Common myeloid progenitor, CD34-positive (primary cell): ENCODE measurements at regions not wholly inside any gene's neighbourhood (a gene's known extent, or its start where the extent isn't known, plus 50 kb on each side); places are given as distances from the start of the nearest gene placed in this dataset.
"Not testable (repeated sequence)": the region's sequence is repeated elsewhere in the genome, so short reads cannot be mapped to it uniquely, and the experiment has no call there.

ENCODE experiments used
- CTCF ChIA-PET: fragments of 350-600 bp; sonication (Branson Sonifier 250); formaldehyde crosslinking; loops from one replicate; lab custom pipeline; 2021; ENCODE audit warnings: antibody characterized with exemption; lab: Charles Lee
- POLR2A ChIA-PET: fragments of 350-600 bp; sonication (Branson Sonifier 250); formaldehyde crosslinking; loops from one replicate; lab custom pipeline; 2021; ENCODE audit warnings: antibody characterized with exemption; lab: Charles Lee
- DNase-seq, 3 donors: peaks; one replicate each; pipeline versions ENCODE4 v3.0.0 to v3.0.0-alpha.2; 2013
- H3K27ac ChIP-seq, 2 experiments: 1 replicate in 1 of 2; 2 replicates in 1 of 2; pipeline ENCODE4 v1.7.0; 2013; ENCODE audit warnings: inconsistent platforms in 2 of 2, low read length in 2 of 2, mild to moderate bottlenecking in 2 of 2, low read depth in 1 of 2, moderate library complexity in 1 of 2; ENCODE audit not compliant: severe bottlenecking in 2 of 2, insufficient read depth in 1 of 2, poor library complexity in 1 of 2
- H3K27me3 ChIP-seq, 5 experiments: replicated peaks in 2 of 5; 1 replicate in 3 of 5; 2 replicates in 2 of 5; pipeline versions ENCODE4 v1.6.1 to v1.7.0; 2013; ENCODE audit warnings: low read length in 4 of 5, mild to moderate bottlenecking in 2 of 5, moderate library complexity in 2 of 5, inconsistent platforms in 1 of 5; ENCODE audit not compliant: insufficient read depth in 5 of 5, control insufficient read depth in 4 of 5
- H3K36me3 ChIP-seq, 4 experiments: 1 replicate in 2 of 4; 2 replicates in 2 of 4; pipeline versions ENCODE4 v1.6.1 to v1.7.0; 2013; ENCODE audit warnings: low read length in 3 of 4, control low read depth in 1 of 4, mild to moderate bottlenecking in 1 of 4; ENCODE audit not compliant: control insufficient read depth in 4 of 4, insufficient read depth in 4 of 4
- H3K4me1 ChIP-seq, 4 experiments: 1 replicate in 3 of 4; 2 replicates in 1 of 4; pipeline versions ENCODE4 v1.6.1 to v1.7.1; 2013; ENCODE audit warnings: low read length in 3 of 4, mild to moderate bottlenecking in 3 of 4, control low read depth in 1 of 4, inconsistent platforms in 1 of 4, moderate library complexity in 1 of 4; ENCODE audit not compliant: control insufficient read depth in 4 of 4, insufficient read depth in 4 of 4; ENCODE audit errors: control extremely low read depth in 1 of 4
- H3K4me3 ChIP-seq, 7 experiments: 1 replicate in 4 of 7; 2 replicates in 3 of 7; pipeline versions ENCODE4 v1.5.1 to v1.7.0; 2013; ENCODE audit warnings: mild to moderate bottlenecking in 7 of 7, low read length in 6 of 7, moderate library complexity in 6 of 7, inconsistent platforms in 2 of 7, low read depth in 2 of 7, control low read depth in 1 of 7; ENCODE audit not compliant: insufficient read depth in 4 of 7, control insufficient read depth in 1 of 7; ENCODE audit errors: extremely low read depth in 1 of 7
- H3K9me3 ChIP-seq, 5 experiments: 1 replicate in 4 of 5; 2 replicates in 1 of 5; pipeline versions ENCODE4 v1.6.1 to v1.7.1; 2013; ENCODE audit warnings: low read length in 4 of 5, mild to moderate bottlenecking in 2 of 5, inconsistent platforms in 1 of 5, low read depth in 1 of 5, moderate library complexity in 1 of 5; ENCODE audit not compliant: control insufficient read depth in 4 of 5, insufficient read depth in 2 of 5; ENCODE audit errors: control extremely low read depth in 1 of 5
- WGBS: methylation state at CpG from one replicate; pipeline ENCODE4 v1.1.5; 2013; ENCODE audit not compliant: insufficient coverage; 5-methylcytosine and 5-hydroxymethylcytosine counted together

GRCh38 chr7:65259864-65260525 is 113.7 kb upstream of the ZNF92 start:
- H3K4me1 ChIP-seq, CTCF ChIA-PET, H3K36me3 ChIP-seq, DNase-seq, H3K27me3 ChIP-seq, POLR2A ChIA-PET, H3K9me3 ChIP-seq, H3K27ac ChIP-seq, H3K4me3 ChIP-seq: not testable (repeated sequence)
- WGBS = no CpG with 5 or more reads among the region's 10 CpGs

DNA sequence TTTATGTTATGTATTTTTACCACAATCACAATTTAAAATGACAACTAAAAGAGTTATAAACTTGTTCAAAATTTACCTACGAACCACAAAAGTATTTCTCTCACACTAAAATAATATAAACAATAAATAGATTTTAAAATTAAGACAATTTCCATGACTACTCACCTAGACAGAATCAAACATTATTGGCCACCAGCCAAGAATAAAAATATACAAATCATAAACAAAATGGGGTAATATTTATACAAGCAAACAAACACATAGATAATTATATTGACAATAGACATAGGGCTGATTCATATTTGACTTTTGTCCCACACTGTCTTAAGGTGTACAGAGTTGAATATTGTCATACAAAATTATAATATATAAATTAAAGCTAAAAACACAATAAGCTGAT is 119.6 kb upstream of the ZNF92 start:
- CTCF ChIA-PET = no interaction called here
- no CpG with 5 or more reads among the region's 1 CpG for WGBS
- POLR2A ChIA-PET = no interaction called here

GRCh38 chr7:65251851-65252620 is 121.6 kb upstream of the ZNF92 start:
- Histone ChIP-seq H3K27me3 (peaks cover 0 to 28% (median 8%) of the 10 kb centered on the region in 5 experiments), H3K4me3 (peak overlapping the region; percentile 45 to 83 (median 70)), H3K4me1 (peaks cover 0 to 12% (median 10%) of the 10 kb centered on the region in 4 experiments), H3K9me3 (no peaks in the 10 kb centered on the region), H3K27ac (no peak overlapping the region), H3K36me3 (no peaks in the 10 kb centered on the region)
- POLR2A ChIA-PET = no interaction called here
- DNase-seq = peak; percentile 40 to 78 (median 69)
- WGBS = 0% methylated on average over 50 of the region's 64 CpGs
- CTCF ChIA-PET = no interaction called here

More for the DNA sequence above, 119.6 kb upstream of the ZNF92 start:
- H3K4me1 ChIP-seq = peaks cover 0 to 11% (median 9%) of the 10 kb centered on the region in 4 experiments
- DNase-seq = no peak
- peaks cover 0 to 28% (median 8%) of the 10 kb centered on the region in 5 experiments for H3K27me3 ChIP-seq
- no peaks in the 10 kb centered on the region for H3K36me3 ChIP-seq
- H3K9me3 ChIP-seq = no peaks in the 10 kb centered on the region
- H3K27ac ChIP-seq = no peak overlapping the region
- no peak overlapping the region for H3K4me3 ChIP-seq

- H3K4me1 ChIP-seq = peaks cover 0 to 13% (median 10%) of the 10 kb centered on the region in 4 experiments
- H3K27me3 ChIP-seq = peaks cover 0 to 28% (median 8%) of the 10 kb centered on the region in 5 experiments
- ChIA-PET CTCF (interaction anchor here (0.6 kb wide), 1 partner anchor 1381 kb away, joined by 4 read pairs; no protein-coding TSS in a partner anchor), POLR2A (no interaction called here)
- H3K4me3 ChIP-seq = no peak overlapping the region
- no peak for DNase-seq
- no peak overlapping the region for H3K27ac ChIP-seq
- no peaks in the 10 kb centered on the region for H3K9me3 ChIP-seq
- over 99% methylated on average over 12 of the region's 18 CpGs for WGBS
- H3K36me3 ChIP-seq = no peaks in the 10 kb centered on the region
Measured at GRCh38 chr7:65250697-65251395, 122.8 kb upstream of the ZNF92 start.

- no peak for DNase-seq
- WGBS = 100% methylated on average over 3 of the region's 3 CpGs
- H3K36me3 ChIP-seq = no peaks in the 10 kb centered on the region
- CTCF ChIA-PET = interaction anchor here (0.6 to 1.3 kb wide), 2 partner anchors 14 to 1382 kb away, joined by 3 to 4 read pairs; no protein-coding TSS in a partner anchor
- peaks cover 0 to 13% (median 10%) of the 10 kb centered on the region in 4 experiments for H3K4me1 ChIP-seq
- peaks cover 0 to 28% (median 8%) of the 10 kb centered on the region in 5 experiments for H3K27me3 ChIP-seq
- H3K27ac ChIP-seq = no peak overlapping the region
- H3K9me3 ChIP-seq = no peaks in the 10 kb centered on the region
- no peak overlapping the region for H3K4me3 ChIP-seq
- POLR2A ChIA-PET = no interaction called here
Measured at GRCh38 chr7:65250216-65250615, 123.4 kb upstream of the ZNF92 start.

DNA sequence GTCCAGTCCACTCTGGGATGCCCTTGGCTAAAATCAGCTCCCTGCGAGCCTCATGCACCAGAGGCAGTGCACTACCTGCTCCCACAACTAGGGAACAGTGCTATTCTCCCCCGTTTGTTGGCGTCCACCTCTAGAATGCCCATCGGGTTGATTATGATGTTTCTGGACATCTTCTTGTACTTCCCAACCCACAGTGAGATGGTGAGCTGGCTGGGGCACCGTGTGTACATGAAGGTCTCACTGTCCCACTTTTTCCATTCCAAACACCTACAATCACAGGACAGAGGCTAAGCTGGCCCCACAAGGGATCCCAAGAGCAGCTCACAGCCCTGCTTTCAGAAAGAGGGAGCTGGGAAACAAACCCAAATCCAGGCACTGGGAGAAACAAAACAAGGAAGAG is 126.2 kb upstream of the ZNF92 start:
- Histone ChIP-seq H3K9me3 (no peaks in the 10 kb centered on the region), H3K27ac (no peak overlapping the region), H3K27me3 (peaks cover 0 to 22% (median 8%) of the 10 kb centered on the region in 5 experiments), H3K36me3 (no peaks in the 10 kb centered on the region), H3K4me3 (no peak overlapping the region), H3K4me1 (peaks cover 0 to 12% (median 10%) of the 10 kb centered on the region in 4 experiments)
- ChIA-PET POLR2A (interaction anchor here (0.7 kb wide), 1 partner anchor 11 kb away, joined by 4 read pairs; no protein-coding TSS in a partner anchor), CTCF (interaction anchor here (1.5 kb wide), 1 partner anchor 16 kb away, joined by 3 read pairs; no protein-coding TSS in a partner anchor)
- WGBS = 91% methylated on average over 3 of the region's 5 CpGs
- DNase-seq = no peak
